Activated T-helper 1 cell treated with anti-CD3 and anti-CD28 coated beads, Interleukin-12 subunit alpha, Interleukin-12 subunit beta, Interleukin-2, Interleukin-4 antibody, amounts not matched to agents 30 ng/mL and 10 ng/mL and 1 ng/mL, durations not matched to agents 14 hours and 24 hours and 36 hours (primary cell): ENCODE measurements at regions not wholly inside any gene's neighbourhood (a gene's known extent, or its start where the extent isn't known, plus 50 kb on each side); places are given as distances from the start of the nearest gene placed in this dataset.
"Not testable (repeated sequence)": the region's sequence is repeated elsewhere in the genome, so short reads cannot be mapped to it uniquely, and the experiment has no call there.

ENCODE experiments used
- DNase-seq: peaks from one replicate; pipeline ENCODE4 v3.0.0; 2021; ENCODE audit warnings: low spot score
- H3K27ac Mint-ChIP-seq: one replicate; pipeline ENCODE4 v1.8.0; 2021; ENCODE audit warnings: mild to moderate bottlenecking, mixed read lengths
- H3K27me3 Mint-ChIP-seq: one replicate; pipeline ENCODE4 v1.8.0; 2022; ENCODE audit warnings: mild to moderate bottlenecking, moderate library complexity, mixed read lengths; ENCODE audit not compliant: insufficient read depth
- H3K36me3 Mint-ChIP-seq: one replicate; pipeline ENCODE4 v1.8.0; 2021; ENCODE audit warnings: low read depth, mixed read lengths
- H3K4me1 Mint-ChIP-seq: one replicate; pipeline ENCODE4 v1.8.0; 2021; ENCODE audit warnings: low read depth, mixed read lengths
- H3K4me3 Mint-ChIP-seq: one replicate; pipeline ENCODE4 v1.8.0; 2021; ENCODE audit warnings: mild to moderate bottlenecking, moderate library complexity, mixed read lengths
- H3K9me3 Mint-ChIP-seq: one replicate; pipeline ENCODE4 v1.8.0; 2021; ENCODE audit warnings: mixed read lengths
- intact Hi-C: fragments of 100-400 bp; cut with micrococcal nuclease; formaldehyde crosslinking; loops from one replicate; pipeline ENCODE4 v1.15.1; 2024

DNA sequence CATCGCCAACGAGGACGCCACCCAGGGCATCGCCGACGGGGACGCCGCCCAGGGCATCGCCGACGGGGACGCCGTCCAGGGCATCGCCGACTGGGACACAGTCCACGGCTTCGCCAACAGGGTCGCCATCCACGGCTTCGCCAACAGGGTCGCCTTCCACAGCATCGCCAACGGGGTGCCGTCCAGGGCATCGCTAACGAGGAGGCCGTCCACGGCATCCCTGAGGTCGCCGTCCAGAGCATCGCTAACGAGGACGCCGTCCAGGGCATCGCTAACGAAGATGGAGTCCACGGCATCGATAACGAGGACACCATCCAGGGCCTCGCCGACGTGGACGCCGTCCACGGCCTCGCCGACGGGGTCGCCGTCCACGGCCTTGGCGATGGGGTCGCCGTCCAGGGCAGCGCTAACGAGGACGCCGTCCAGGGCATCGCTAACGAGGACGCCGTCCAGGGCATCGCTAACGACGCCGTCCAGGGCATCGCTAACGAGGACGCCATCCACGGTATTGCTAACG, 947.8 kb downstream of the TUBA3C start:
- H3K4me3 Mint-ChIP-seq, result no peak overlapping the region
- H3K4me1 Mint-ChIP-seq, result no peaks in the 10 kb centered on the region
- H3K36me3 Mint-ChIP-seq, result no peaks in the 10 kb centered on the region
- H3K27ac Mint-ChIP-seq, result no peak overlapping the region
- DNase-seq, result no peak
- peaks cover 6% of the 10 kb centered on the region for H3K9me3 Mint-ChIP-seq
- intact Hi-C loops, result no loop called here
- H3K27me3 Mint-ChIP-seq, result no peaks in the 10 kb centered on the region

DNA sequence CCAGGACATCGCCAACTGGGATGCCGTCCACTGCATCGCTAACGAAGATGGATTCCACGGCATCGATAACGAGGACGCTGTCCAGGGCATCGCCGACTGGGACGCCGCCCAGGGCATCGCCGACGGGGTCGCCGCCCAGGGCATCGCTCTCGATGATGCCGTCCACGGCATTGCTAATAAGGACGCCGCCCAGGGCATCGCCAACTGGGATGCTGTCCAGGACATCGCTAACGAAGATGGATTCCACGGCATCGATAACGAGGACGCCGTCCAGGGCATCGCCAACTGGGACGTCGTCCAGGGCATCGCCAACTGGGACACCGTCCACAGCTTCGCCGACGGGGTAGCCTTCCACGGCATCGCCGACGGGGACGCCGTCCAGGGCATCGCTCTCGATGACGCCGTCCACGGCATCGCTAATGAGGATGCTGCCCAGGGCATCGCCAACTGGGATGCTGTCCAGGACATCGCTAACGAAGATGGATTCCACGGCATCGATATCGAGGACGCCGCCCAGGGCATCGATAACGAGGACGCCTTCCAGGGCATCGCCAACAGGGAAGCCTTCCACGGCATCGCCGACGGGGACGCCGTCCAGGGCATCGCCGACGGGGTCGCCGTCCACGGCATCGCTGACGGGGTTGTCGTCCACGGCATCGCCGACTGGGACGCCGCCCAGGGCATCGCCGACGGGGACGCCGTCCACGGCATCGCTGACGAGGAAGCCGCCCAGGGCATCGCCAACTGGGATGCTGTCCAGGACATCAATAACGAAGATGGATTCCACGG, 948.4 kb downstream of the TUBA3C start:
- H3K27ac Mint-ChIP-seq, result no peak overlapping the region
- H3K36me3 Mint-ChIP-seq, result no peaks in the 10 kb centered on the region
- no peak overlapping the region for H3K4me3 Mint-ChIP-seq
- H3K4me1 Mint-ChIP-seq, result no peaks in the 10 kb centered on the region
- H3K9me3 Mint-ChIP-seq, result peaks cover 4% of the 10 kb centered on the region
- intact Hi-C loops, result no loop called here
- DNase-seq, result no peak
- H3K27me3 Mint-ChIP-seq, result no peaks in the 10 kb centered on the region

DNA sequence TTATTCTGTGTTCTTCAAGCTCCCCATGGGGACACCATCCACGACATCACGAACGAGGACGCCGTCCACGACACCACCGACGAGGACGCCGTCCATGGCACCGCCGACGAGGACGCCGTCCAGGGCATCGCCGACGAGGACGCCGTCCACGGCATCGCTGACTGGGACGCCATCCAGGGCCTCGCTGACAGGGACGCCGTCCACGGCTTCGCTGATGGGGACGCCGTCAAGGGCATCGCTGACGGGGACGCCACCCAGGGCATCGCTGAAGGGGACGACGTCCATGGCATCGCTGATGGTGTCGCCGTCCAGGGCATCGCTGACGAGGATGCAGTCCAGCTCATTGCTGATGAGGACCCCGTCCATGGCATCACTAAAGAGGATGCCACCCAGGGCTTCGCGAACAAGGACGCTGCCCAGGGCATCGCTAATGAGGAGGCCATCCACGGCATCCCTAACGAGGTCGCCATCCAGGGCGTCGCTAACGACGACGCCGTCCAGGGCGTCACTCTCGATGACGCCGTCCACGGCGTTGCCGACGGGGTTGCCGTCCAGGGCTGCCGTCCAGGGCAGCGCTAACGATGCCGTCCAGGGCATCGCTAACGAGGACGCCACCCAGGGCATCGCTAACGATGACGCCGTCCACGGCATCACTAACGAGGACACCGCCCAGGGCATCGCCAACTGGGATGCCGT, 949.2 kb downstream of the TUBA3C start:
- no peaks in the 10 kb centered on the region for H3K27me3 Mint-ChIP-seq
- peaks cover 10% of the 10 kb centered on the region for H3K9me3 Mint-ChIP-seq
- no peaks in the 10 kb centered on the region for H3K4me1 Mint-ChIP-seq
- intact Hi-C loops, result no loop called here
- H3K27ac Mint-ChIP-seq, result no peak overlapping the region
- no peaks in the 10 kb centered on the region for H3K36me3 Mint-ChIP-seq
- no peak for DNase-seq
- H3K4me3 Mint-ChIP-seq, result no peak overlapping the region

DNA sequence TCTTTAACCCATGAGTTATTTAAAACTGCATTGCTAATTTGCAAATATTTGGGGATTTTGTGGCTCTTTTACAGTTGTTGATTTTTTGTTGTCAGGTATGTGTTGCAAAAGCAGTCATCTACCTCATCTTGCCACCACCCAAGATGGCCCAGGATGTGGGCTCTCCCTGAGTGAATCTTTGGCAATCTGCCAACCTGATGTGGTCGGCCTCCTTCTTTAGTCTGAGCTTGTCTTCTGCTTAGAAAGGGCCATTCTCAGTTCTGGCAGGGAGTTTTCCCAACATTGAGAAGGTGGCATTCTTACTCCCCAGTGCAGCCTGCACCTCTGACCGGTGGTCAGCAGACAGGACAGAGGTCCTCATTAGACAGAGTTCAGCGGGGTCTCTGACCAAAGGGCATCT, 957.2 kb downstream of the TUBA3C start:
- H3K27me3 Mint-ChIP-seq, H3K4me3 Mint-ChIP-seq, H3K27ac Mint-ChIP-seq, DNase-seq, H3K4me1 Mint-ChIP-seq, H3K36me3 Mint-ChIP-seq, intact Hi-C loops: not testable (repeated sequence)
- H3K9me3 Mint-ChIP-seq, result peaks cover 13% of the 10 kb centered on the region

DNA sequence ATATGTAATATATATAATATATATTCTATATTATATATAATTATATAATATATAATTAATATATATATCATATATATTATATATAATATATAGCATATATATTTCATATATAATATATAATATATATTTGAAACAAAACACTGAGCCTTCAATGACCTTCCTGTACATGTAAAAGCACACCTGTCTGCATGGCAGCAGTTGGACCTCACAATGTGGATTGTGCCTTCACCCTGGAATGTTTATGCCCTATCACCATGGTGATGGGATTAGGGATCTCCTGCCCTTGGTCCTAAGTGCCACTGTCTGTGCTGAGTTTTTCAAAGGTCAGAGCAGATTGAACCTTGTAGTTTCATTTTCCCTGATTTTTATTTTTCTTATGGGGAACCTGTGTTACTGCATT, 966.9 kb downstream of the TUBA3C start:
- H3K27me3 Mint-ChIP-seq, DNase-seq, H3K4me3 Mint-ChIP-seq, H3K36me3 Mint-ChIP-seq, intact Hi-C loops, H3K27ac Mint-ChIP-seq, H3K4me1 Mint-ChIP-seq: not testable (repeated sequence)
- peaks cover 19% of the 10 kb centered on the region for H3K9me3 Mint-ChIP-seq

DNA sequence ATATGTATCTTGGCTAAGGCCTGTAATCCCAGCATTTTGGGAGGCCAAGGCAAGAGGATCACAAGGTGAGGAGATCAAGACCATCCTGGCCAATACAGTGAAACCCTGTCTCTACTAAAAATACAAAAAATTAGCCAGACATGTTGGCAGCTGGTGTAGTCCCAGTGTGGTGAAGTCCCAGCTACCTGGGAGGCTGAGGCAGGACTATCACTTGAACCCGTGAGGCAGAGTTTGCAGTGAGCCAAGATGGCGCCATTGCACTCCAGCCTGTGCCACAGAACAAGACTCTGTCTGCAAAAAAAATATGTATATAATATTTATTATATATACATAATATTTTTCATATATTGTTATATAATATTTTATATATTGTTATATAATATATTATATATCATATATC, 968.1 kb downstream of the TUBA3C start:
- H3K4me1 Mint-ChIP-seq, DNase-seq, H3K36me3 Mint-ChIP-seq, H3K27ac Mint-ChIP-seq, intact Hi-C loops, H3K27me3 Mint-ChIP-seq, H3K4me3 Mint-ChIP-seq: not testable (repeated sequence)
- peaks cover 17% of the 10 kb centered on the region for H3K9me3 Mint-ChIP-seq

DNA sequence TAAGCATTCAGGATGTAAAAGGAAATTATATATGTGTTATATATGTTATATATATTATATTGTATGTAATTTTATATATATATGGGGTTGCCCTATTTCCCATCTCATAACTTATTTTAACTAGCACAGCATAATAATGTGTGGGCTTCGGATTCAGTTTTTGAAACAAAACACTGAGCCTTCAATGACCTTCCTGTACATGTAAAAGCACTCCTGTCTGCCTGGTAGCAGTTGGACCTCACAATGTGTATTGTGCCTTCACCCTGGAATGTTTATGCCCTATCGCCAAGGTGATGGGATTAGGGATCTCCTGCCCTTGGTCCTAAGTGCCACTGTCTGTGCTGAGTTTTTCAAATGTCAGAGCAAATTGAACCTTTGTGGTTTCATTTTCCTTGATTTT, 968.8 kb downstream of the TUBA3C start:
- Mint-ChIP-seq H3K4me3 (no peak overlapping the region), H3K9me3 (peaks cover 17% of the 10 kb centered on the region), H3K36me3 (no peaks in the 10 kb centered on the region), H3K27me3 (no peaks in the 10 kb centered on the region), H3K4me1 (no peaks in the 10 kb centered on the region), H3K27ac (no peak overlapping the region)
- intact Hi-C loops, result no loop called here
- no peak for DNase-seq

DNA sequence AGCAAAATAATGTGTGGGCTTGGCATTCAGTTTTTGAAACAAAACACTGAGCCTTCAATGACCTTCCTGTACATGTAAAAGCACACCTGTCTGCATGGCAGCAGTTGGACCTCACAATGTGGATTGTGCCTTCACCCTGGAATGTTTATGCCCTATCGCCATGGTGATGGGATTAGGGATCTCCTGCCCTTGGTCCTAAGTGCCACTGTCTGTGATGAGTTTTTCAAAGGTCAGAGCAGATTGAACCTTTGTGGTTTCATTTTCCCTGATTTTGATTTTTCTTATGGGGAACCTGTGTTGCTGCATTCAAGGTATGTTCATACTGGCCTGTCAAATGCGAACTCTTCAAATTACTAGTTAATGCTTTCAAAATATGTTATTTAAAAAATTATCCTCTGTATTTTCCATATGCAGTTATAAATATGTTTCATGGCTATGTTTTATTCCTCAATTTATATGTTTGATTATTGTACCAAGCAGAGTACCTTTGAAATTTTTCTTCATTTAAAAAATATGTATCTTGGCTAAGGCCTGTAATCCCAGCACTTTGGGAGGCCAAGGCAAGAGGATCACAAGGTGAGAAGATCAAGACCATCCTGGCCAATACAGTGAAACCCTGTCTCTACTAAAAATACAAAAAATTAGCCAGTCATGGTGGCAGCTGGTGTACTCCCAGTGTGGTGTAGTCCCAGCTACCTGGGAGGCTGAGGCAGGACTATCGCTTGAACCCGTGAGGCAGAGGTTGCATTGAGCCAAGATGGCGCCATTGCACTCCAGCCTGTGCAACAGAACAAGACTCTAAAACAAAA, 969.7 kb downstream of the TUBA3C start:
- H3K36me3 Mint-ChIP-seq, H3K27me3 Mint-ChIP-seq, H3K4me3 Mint-ChIP-seq, H3K27ac Mint-ChIP-seq, intact Hi-C loops, H3K4me1 Mint-ChIP-seq: not testable (repeated sequence)
- DNase-seq, result peak; percentile 25
- H3K9me3 Mint-ChIP-seq, result peaks cover 13% of the 10 kb centered on the region

DNA sequence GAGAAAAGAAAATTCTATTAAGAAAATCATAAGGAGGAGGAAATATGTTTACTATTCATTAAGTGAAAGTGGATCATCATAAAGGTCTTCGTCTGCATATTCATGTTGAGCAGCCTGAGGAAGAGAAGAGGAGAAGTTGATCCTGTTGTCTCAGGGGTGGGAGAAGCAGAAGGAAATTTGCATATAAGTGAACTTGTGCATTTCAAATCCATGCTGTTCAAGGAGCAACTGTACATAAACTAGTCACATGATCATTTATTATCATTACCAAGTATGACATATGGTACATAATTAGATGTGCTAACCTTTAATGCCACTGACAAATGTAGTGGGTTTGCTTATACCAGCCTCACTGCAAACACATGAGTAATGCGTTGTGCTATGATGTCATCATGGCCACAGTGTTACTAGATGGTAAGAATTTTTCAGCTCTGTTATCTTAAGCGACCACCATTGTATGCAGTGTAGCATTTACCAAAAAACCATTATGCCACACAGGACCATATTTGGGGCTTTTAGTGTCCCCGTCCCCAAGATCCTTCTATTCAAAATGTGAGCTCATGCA, 976.9 kb downstream of the TUBA3C start:
- H3K9me3 Mint-ChIP-seq, result peaks cover 13% of the 10 kb centered on the region
- H3K36me3 Mint-ChIP-seq, DNase-seq, intact Hi-C loops, H3K4me1 Mint-ChIP-seq, H3K4me3 Mint-ChIP-seq, H3K27ac Mint-ChIP-seq, H3K27me3 Mint-ChIP-seq: not testable (repeated sequence)

DNA sequence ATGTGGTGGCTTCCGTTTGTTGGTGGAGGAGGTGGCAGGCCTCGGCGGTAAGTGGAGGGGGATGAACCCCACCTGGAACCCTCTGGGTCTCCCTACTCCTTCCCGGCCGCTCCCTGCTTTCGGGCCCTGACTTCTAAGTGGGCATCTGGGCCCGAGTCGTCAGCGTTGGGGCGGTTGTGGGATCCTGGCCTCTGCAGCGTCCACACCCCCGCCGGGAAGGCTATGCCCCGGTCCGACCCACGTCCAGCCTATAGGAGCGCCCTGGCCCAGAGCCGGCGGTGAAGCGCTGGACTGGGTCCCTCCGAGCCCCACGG, 986.3 kb downstream of the TUBA3C start:
- H3K27ac Mint-ChIP-seq, H3K36me3 Mint-ChIP-seq, DNase-seq, H3K4me3 Mint-ChIP-seq, H3K4me1 Mint-ChIP-seq, intact Hi-C loops, H3K27me3 Mint-ChIP-seq: not testable (repeated sequence)
- peaks cover 12% of the 10 kb centered on the region for H3K9me3 Mint-ChIP-seq

DNA sequence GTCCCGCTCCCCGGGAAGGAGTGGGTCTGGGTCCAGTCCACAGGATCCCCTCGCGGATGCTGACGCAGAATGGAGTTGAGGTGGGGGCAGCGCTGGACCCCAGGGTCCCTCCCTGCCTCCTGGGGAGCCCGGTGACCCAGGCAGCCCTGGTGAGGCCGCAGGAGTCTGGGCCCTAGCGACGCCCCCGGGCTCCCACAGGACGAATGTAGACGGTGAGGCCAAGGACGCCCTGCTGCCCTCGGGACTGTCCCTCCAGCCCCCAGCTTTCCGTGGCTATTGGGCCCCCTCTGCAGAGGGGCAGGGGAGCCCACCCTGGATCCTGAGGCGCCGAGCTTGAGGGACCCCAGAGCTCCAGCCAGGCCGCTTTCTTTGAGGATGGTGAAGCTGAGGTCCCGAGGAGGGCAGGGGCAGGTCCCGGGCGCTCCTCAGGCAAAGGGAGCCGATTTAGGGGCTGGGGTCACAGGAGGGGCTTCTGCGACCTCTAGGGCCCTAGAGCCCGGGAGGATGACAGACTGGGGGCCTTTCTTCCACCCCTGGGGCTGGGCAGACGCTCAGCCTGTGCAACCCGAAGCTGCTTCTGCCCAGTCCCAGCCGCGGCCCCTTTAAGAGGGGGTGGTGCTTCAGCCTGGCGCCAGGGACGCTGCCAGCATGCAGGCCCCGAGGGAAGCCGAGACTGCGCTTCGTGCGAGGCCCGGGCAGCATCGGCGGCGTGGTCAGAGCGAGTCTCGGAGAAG, 986.8 kb downstream of the TUBA3C start:
- H3K9me3 Mint-ChIP-seq, intact Hi-C loops: not testable (repeated sequence)

DNA sequence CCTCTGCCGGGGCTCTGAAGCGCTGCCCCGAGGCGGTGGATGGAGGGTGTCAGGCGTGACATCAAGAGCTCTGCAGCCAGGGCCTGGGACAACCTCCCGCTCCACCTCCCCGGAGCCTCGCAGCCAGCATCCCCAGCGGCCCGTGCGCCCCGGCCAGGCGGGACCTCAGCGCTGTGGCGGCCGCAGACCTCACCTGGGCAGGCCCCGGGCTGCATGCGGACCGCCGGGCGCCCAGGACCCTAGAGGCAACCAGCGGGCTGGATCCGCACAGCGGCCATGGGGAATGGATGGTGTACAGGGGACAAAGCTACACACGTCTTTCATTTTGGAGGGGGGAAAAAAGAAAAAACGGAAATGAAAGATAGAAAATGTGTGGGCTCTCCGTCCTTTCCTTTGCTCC, 987.5 kb downstream of the TUBA3C start:
- H3K27ac Mint-ChIP-seq, H3K27me3 Mint-ChIP-seq, intact Hi-C loops, H3K4me1 Mint-ChIP-seq, DNase-seq, H3K36me3 Mint-ChIP-seq, H3K4me3 Mint-ChIP-seq: not testable (repeated sequence)
- peaks cover 12% of the 10 kb centered on the region for H3K9me3 Mint-ChIP-seq

More for the DNA sequence above, 986.8 kb downstream of the TUBA3C start:
- not testable (repeated sequence) for H3K27ac Mint-ChIP-seq, DNase-seq, H3K36me3 Mint-ChIP-seq, H3K4me1 Mint-ChIP-seq, H3K4me3 Mint-ChIP-seq, H3K27me3 Mint-ChIP-seq
